ENCODE measurements at regions not wholly inside any gene's neighbourhood (a gene's known extent, or its start where the extent isn't known, plus 50 kb on each side); places are given as distances from the start of the nearest gene placed in this dataset.

- H2BK120ac ChIP-seq (ENCODE audit: low read depth, low read length): no peak overlapping the region
- no peaks in the 10 kb centered on the region for H3K9me3 ChIP-seq (ENCODE audit: control insufficient read depth, insufficient read depth, low read length)
- H3K27ac ChIP-seq (ENCODE audit: insufficient read depth, low read length): no peak overlapping the region
- WGBS, 2 experiments (ENCODE audit: extremely low coverage in 2 of 2, insufficient read length in 1 of 2): no CpG with 5 or more reads among the region's 1 CpG
- H3K4me3 ChIP-seq (ENCODE audit: insufficient read depth, low read depth, low read length): no peak overlapping the region
- POLR2A ChIA-PET (ENCODE audit: unreplicated experiment): no interaction called here
- no peak overlapping the region for H3K18ac ChIP-seq (ENCODE audit: low read depth, low read length)
- H3K14ac ChIP-seq (replicated peaks; ENCODE audit: low read depth, low read length): no peak overlapping the region
- H4K8ac ChIP-seq (ENCODE audit: low read depth in 2 of 2, low read length in 2 of 2): no peak overlapping the region
- no peaks in the 10 kb centered on the region for H4K20me1 ChIP-seq (ENCODE audit: insufficient read depth, low read length)
- no peak overlapping the region for H4K5ac ChIP-seq (ENCODE audit: low read depth, low read length)
- no peak overlapping the region for H2BK5ac ChIP-seq (ENCODE audit: low read depth, low read length, poor library complexity, severe bottlenecking)
- BruUV-seq (replicated peaks): no TSS peak
- dilution Hi-C loops (cut with HindIII; ENCODE audit: low sequenced_read_pairs, unreplicated experiment): no loop called here
- no peak overlapping the region for H3K4me2 ChIP-seq (ENCODE audit: low read depth, low read length)
- intact Hi-C loops (cut with micrococcal nuclease): no loop called here
- H3K9me1 ChIP-seq (ENCODE audit: insufficient read depth, low read length): no peaks in the 10 kb centered on the region
- H3K27me3 ChIP-seq (ENCODE audit: control insufficient read depth, insufficient read depth, low read length): no peaks in the 10 kb centered on the region
- H3K9ac ChIP-seq (ENCODE audit: low read depth, low read length): no peak overlapping the region
- no peak overlapping the region for H3K4ac ChIP-seq (ENCODE audit: low read depth, low read length)
- H3K56ac ChIP-seq (ENCODE audit: extremely low read depth, insufficient read depth, low read length): no peak overlapping the region
- no peaks in the 10 kb centered on the region for H3K36me3 ChIP-seq (ENCODE audit: control insufficient read depth, insufficient read depth, low read length)
- no peaks in the 10 kb centered on the region for H3K4me1 ChIP-seq (ENCODE audit: control insufficient read depth, insufficient read depth, low read length)
- no peaks in the 10 kb centered on the region for H3K79me1 ChIP-seq (ENCODE audit: low read depth in 1 of 2, low read length in 2 of 2)
- DNase-seq (no peak), ATAC-seq (ENCODE audit: low read depth) (no peak)
- no peak overlapping the region for H2BK15ac ChIP-seq (ENCODE audit: low read depth, low read length)
- in situ Hi-C loops (cut with MboI; ENCODE audit: low sequenced_read_pairs): no loop called here
- H2AFZ ChIP-seq (replicated peaks; ENCODE audit: low read length, poor library complexity): no peak overlapping the region
- no peak overlapping the region for H2AK5ac ChIP-seq (ENCODE audit: low read depth, low read length)
- no peak overlapping the region for H2BK20ac ChIP-seq (ENCODE audit: low read depth, low read length)
- H4K91ac ChIP-seq (ENCODE audit: insufficient read depth, low read depth, low read length): no peak overlapping the region
- no peak overlapping the region for H2AK9ac ChIP-seq (replicated peaks; ENCODE audit: low read depth, low read length, poor library complexity)
- no peak for TF ChIP-seq MXI1 (IDR thresholded peaks at IDR 0.05; ENCODE audit: borderline replicate concordance, low read depth, low read length)
- no peak for TF ChIP-seq POLR2A (IDR thresholded peaks at IDR 0.05; ENCODE audit: low read depth, low read length)
- no peak for TF ChIP-seq MAZ (IDR thresholded peaks at IDR 0.05; ENCODE audit: borderline replicate concordance, low read depth, low read length)
- 0 out of 2 replicates have a peak, but pooled peaks have one; percentile 10 for TF ChIP-seq NFE2L2 (IDR thresholded peaks at IDR 0.05; ENCODE audit: low read depth, low read length)
- no peak for TF ChIP-seq RCOR1 (IDR thresholded peaks at IDR 0.05; ENCODE audit: insufficient replicate concordance, low read length)
- no peak for TF ChIP-seq RAD21 (IDR thresholded peaks at IDR 0.05; ENCODE audit: low read length)
- no peak for TF ChIP-seq FOS (IDR thresholded peaks at IDR 0.05; ENCODE audit: low read depth, low read length)
- no peak for TF ChIP-seq BHLHE40 (IDR thresholded peaks at IDR 0.05; ENCODE audit: low read depth, low read length)
- no peak for TF ChIP-seq MAFK (IDR thresholded peaks at IDR 0.05; ENCODE audit: low read depth, low read length)
- CTCF ChIA-PET: no interaction called here
- H3K23ac ChIP-seq (ENCODE audit: low read depth, low read length): no peak overlapping the region
Observed at GRCh38 chr17:54771409-54771915, 129.2 kb upstream of the TOM1L1 start.

Data from IMR-90 (cell line).